Astrocyte (in vitro differentiated cells and primary cell): ENCODE measurements at regions not wholly inside any gene's neighbourhood (a gene's known extent, or its start where the extent isn't known, plus 50 kb on each side); places are given as distances from the start of the nearest gene placed in this dataset.

Source experiments
- DNase-seq: peaks from one replicate; pipeline ENCODE4 v3.0.0-alpha.2; 2010; ENCODE audit warnings: low read depth
- FAIRE-seq: peaks from 2 replicates; lab custom pipeline; 2011; peaks lifted over from hg19 to GRCh38; lab: Jason Lieb, UNC
- H2AFZ ChIP-seq: 2 replicates; pipeline ENCODE4 v1.6.0; 2012; ENCODE audit warnings: low read depth, low read length, inconsistent platforms
- H3K27ac ChIP-seq: 2 replicates; pipeline ENCODE4 v1.5.1; 2011; ENCODE audit warnings: low read depth, low read length, inconsistent platforms
- H3K27me3 ChIP-seq: 2 replicates; pipeline ENCODE4 v1.6.0; 2011; ENCODE audit warnings: low read length, inconsistent platforms; ENCODE audit not compliant: insufficient read depth
- H3K36me3 ChIP-seq: 2 replicates; pipeline ENCODE4 v1.5.1; 2011; ENCODE audit warnings: low read length, inconsistent platforms; ENCODE audit not compliant: insufficient read depth
- H3K4me1 ChIP-seq: 2 replicates; pipeline ENCODE4 v1.5.1; 2011; ENCODE audit warnings: low read length, inconsistent platforms; ENCODE audit not compliant: insufficient read depth
- H3K4me2 ChIP-seq: 2 replicates; pipeline ENCODE4 v1.6.0; 2012; ENCODE audit warnings: low read length, inconsistent platforms
- H3K4me3 ChIP-seq: 2 replicates; pipeline ENCODE4 v1.5.1; 2011; ENCODE audit warnings: low read depth, mild to moderate bottlenecking, low read length, inconsistent platforms; ENCODE audit not compliant: insufficient read depth
- H3K79me2 ChIP-seq: 2 replicates; pipeline ENCODE4 v1.6.0; 2012; ENCODE audit warnings: mild to moderate bottlenecking, low read length, inconsistent platforms; ENCODE audit not compliant: insufficient read depth
- H3K9ac ChIP-seq: 2 replicates; pipeline ENCODE4 v1.6.0; 2012; ENCODE audit warnings: mild to moderate bottlenecking, low read length, inconsistent platforms
- H3K9me3 ChIP-seq: 2 replicates; pipeline ENCODE4 v1.5.1; 2012; ENCODE audit warnings: low read depth, mild to moderate bottlenecking, low read length, inconsistent platforms; ENCODE audit not compliant: insufficient read depth
- H4K20me1 ChIP-seq: 2 replicates; pipeline ENCODE4 v1.6.0; 2012; ENCODE audit warnings: low read length, inconsistent platforms; ENCODE audit not compliant: insufficient read depth
- H3K27ac Mint-ChIP-seq: one replicate; pipeline ENCODE4 v1.8.0; 2021; ENCODE audit warnings: mild to moderate bottlenecking, mixed read lengths; ENCODE audit not compliant: unreplicated experiment
- H3K27me3 Mint-ChIP-seq: one replicate; pipeline ENCODE4 v1.8.0; 2021; ENCODE audit warnings: low read depth, mixed read lengths; ENCODE audit not compliant: unreplicated experiment
- H3K36me3 Mint-ChIP-seq: one replicate; pipeline ENCODE4 v1.8.0; 2021; ENCODE audit warnings: low read depth, mixed read lengths; ENCODE audit not compliant: unreplicated experiment
- H3K4me1 Mint-ChIP-seq: one replicate; pipeline ENCODE4 v1.8.0; 2021; ENCODE audit warnings: low read depth, mixed read lengths; ENCODE audit not compliant: unreplicated experiment
- H3K4me3 Mint-ChIP-seq: one replicate; pipeline ENCODE4 v1.8.0; 2021; ENCODE audit warnings: mild to moderate bottlenecking, moderate library complexity, mixed read lengths; ENCODE audit not compliant: unreplicated experiment
- H3K9me3 Mint-ChIP-seq: one replicate; pipeline ENCODE4 v1.8.0; 2021; ENCODE audit warnings: mild to moderate bottlenecking, mixed read lengths; ENCODE audit not compliant: unreplicated experiment
- EZH2 ChIP-seq: IDR thresholded peaks from 2 replicates; pipeline ENCODE4 v1.6.1; 2012; ENCODE audit warnings: mild to moderate bottlenecking, low read length, inconsistent platforms; ENCODE audit not compliant: insufficient read depth
- TF ChIP-seq, protein P1 (sequence below): IDR thresholded peaks from 2 replicates; pipeline ENCODE4 v1.5.1; 2011; ENCODE audit warnings: low read depth, mild to moderate bottlenecking, inconsistent platforms, low read length, moderate library complexity; ENCODE audit not compliant: insufficient read depth

DNA sequence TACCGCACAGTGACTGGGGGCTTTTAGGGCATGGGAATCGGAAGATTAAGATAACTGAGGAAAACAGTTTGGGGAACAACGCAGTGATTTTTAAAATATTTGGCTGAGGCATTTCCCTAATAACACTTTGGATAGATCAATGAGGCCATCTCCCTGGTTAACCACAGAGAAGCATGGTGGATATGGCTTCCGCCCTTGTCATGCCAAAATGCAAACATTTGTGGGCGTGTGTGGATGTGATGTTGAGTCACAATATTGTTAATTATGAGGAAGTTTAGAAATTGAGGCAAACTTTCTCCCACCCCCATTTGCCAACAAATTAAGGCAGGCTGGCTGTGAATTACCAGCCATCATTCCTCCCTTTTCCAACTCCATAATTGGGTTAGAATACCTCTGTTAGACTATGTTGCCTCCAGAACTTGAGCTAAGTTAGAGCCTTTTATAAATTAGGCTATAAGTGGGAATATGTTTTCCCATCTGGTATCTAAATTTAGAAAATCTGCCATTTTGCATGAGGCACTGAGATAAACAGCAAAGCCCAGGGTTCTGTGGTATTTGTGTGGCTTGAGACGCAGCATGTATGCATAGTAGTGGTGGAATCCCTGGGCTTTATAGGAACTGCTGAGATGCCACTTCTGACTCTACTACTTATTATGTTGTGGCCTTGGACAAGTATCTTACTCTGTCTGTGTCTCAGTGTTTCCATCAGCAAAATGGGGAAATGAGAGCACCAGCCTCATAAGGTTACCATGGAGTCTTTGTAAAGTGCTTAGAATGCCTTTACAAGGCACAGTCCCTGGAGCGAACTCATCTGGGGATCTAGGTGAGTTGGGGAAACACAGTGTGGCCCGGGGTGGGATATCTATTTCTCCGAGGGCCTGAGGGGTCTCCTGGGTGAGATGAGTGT is 154.6 kb downstream of the C1orf94 start:
- DNase-seq = no peak
- no peaks in the 10 kb centered on the region for H3K4me1 ChIP-seq
- no peak overlapping the region for H2AFZ ChIP-seq
- Mint-ChIP-seq H3K9me3 (peaks cover 2% of the 10 kb centered on the region), H3K4me3 (no peak overlapping the region), H3K27ac (no peak overlapping the region), H3K27me3 (peaks cover 17% of the 10 kb centered on the region), H3K4me1 (no peaks in the 10 kb centered on the region), H3K36me3 (no peaks in the 10 kb centered on the region)
- TF ChIP-seq EZH2 = no peak
- TF ChIP-seq, protein P1, sequence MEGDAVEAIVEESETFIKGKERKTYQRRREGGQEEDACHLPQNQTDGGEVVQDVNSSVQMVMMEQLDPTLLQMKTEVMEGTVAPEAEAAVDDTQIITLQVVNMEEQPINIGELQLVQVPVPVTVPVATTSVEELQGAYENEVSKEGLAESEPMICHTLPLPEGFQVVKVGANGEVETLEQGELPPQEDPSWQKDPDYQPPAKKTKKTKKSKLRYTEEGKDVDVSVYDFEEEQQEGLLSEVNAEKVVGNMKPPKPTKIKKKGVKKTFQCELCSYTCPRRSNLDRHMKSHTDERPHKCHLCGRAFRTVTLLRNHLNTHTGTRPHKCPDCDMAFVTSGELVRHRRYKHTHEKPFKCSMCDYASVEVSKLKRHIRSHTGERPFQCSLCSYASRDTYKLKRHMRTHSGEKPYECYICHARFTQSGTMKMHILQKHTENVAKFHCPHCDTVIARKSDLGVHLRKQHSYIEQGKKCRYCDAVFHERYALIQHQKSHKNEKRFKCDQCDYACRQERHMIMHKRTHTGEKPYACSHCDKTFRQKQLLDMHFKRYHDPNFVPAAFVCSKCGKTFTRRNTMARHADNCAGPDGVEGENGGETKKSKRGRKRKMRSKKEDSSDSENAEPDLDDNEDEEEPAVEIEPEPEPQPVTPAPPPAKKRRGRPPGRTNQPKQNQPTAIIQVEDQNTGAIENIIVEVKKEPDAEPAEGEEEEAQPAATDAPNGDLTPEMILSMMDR = no peak
- no peaks in the 10 kb centered on the region for H3K36me3 ChIP-seq
- no peak overlapping the region for H3K4me2 ChIP-seq
- H3K79me2 ChIP-seq = no peaks in the 10 kb centered on the region
- H3K4me3 ChIP-seq = no peak overlapping the region
- no peaks in the 10 kb centered on the region for H4K20me1 ChIP-seq
- no peaks in the 10 kb centered on the region for H3K27me3 ChIP-seq
- H3K9me3 ChIP-seq = no peaks in the 10 kb centered on the region
- H3K27ac ChIP-seq = no peak overlapping the region
- no peak for FAIRE-seq
- H3K9ac ChIP-seq = no peak overlapping the region

DNA sequence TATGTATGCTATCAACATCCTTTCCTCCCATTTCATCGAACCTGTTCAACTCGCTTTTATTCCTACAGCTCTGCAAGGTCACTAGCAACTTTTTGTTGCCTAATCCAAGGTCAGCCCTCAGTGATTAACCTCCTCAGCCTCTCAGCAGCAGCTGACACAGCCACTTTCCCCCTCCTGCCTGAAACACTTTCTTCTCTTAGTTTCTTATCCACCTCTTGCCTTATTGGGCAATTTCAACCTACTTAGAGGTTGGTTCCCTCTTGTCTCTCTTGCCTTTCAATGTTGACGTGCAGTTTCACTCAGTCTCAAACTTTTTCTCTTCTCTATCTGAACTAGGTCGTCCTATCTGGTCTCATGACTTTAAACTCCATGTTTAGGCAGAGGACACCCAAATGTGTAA is 156.3 kb downstream of the C1orf94 start:
- H3K27me3 ChIP-seq = peaks cover 4% of the 10 kb centered on the region
- no peak overlapping the region for H3K27ac ChIP-seq
- no peak overlapping the region for H3K4me3 ChIP-seq
- H3K4me2 ChIP-seq = no peak overlapping the region
- no peaks in the 10 kb centered on the region for H3K36me3 ChIP-seq
- H3K27ac Mint-ChIP-seq = no peak overlapping the region
- no peaks in the 10 kb centered on the region for H3K9me3 ChIP-seq
- H3K9me3 Mint-ChIP-seq = peaks cover 2% of the 10 kb centered on the region
- no peaks in the 10 kb centered on the region for H4K20me1 ChIP-seq
- TF ChIP-seq, protein P1 = no peak
- TF ChIP-seq EZH2 = no peak
- H3K27me3 Mint-ChIP-seq = peaks cover 14% of the 10 kb centered on the region
- DNase-seq = no peak
- H3K36me3 Mint-ChIP-seq = no peaks in the 10 kb centered on the region
- H3K79me2 ChIP-seq = no peaks in the 10 kb centered on the region
- no peak overlapping the region for H3K9ac ChIP-seq
- H3K4me3 Mint-ChIP-seq = no peak overlapping the region
- FAIRE-seq = no peak
- H3K4me1 Mint-ChIP-seq = no peaks in the 10 kb centered on the region
- H3K4me1 ChIP-seq = no peaks in the 10 kb centered on the region
- H2AFZ ChIP-seq = no peak overlapping the region

DNA sequence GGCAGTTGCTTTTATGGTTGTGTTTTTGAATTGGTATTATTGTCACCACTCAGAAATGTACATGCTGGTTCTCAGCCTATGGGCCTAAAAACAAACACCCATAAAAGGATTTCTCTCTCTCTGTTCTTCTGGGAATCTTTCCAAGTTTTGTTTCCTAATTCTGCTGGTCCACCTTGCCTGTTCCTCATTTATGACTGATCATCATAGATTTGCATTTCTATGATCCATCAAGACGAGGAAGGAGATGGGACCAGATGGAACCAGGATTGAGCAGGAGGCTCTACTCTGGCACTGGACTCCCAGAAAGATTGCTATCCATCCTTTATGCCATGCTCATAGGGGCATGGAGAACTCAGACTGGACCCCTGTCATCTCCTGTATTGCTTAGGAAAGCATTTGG is 162.2 kb downstream of the C1orf94 start:
- Histone ChIP-seq H3K36me3 (no peaks in the 10 kb centered on the region), H3K9me3 (no peaks in the 10 kb centered on the region), H3K4me1 (no peaks in the 10 kb centered on the region), H4K20me1 (no peaks in the 10 kb centered on the region), H3K4me2 (no peak overlapping the region), H3K4me3 (no peak overlapping the region), H3K79me2 (no peaks in the 10 kb centered on the region), H3K27me3 (peaks cover 4% of the 10 kb centered on the region), H2AFZ (no peak overlapping the region), H3K9ac (no peak overlapping the region), H3K27ac (no peak overlapping the region)
- TF ChIP-seq EZH2 = no peak
- TF ChIP-seq, protein P1 = no peak
- DNase-seq (no peak), FAIRE-seq (no peak)
- no peak overlapping the region for H3K27ac Mint-ChIP-seq
- peaks cover 2% of the 10 kb centered on the region for H3K9me3 Mint-ChIP-seq
- H3K4me3 Mint-ChIP-seq = no peak overlapping the region
- no peaks in the 10 kb centered on the region for H3K4me1 Mint-ChIP-seq
- no peaks in the 10 kb centered on the region for H3K36me3 Mint-ChIP-seq
- H3K27me3 Mint-ChIP-seq = peaks cover 43% of the 10 kb centered on the region
